ENCODE measurements at regions not wholly inside any gene's neighbourhood (a gene's known extent, or its start where the extent isn't known, plus 50 kb on each side); places are given as distances from the start of the nearest gene placed in this dataset.

- H3K27ac Mint-ChIP-seq: no peak overlapping the region
- peaks cover 10% of the 10 kb centered on the region for H3K27me3 Mint-ChIP-seq
- H3K4me3 Mint-ChIP-seq: no peak overlapping the region
- H3K9me3 Mint-ChIP-seq: peaks cover 0 to 7% of the 10 kb centered on the region in 2 donors
- ATAC-seq (no peak), DNase-seq (no peak)
- no peaks in the 10 kb centered on the region for H3K4me1 Mint-ChIP-seq
Observed at GRCh38 chr14:58718226-58719205, 80.8 kb downstream of the DACT1 start.

- H3K9me3 Mint-ChIP-seq: peaks cover 0 to 7% of the 10 kb centered on the region in 2 donors
- H3K27me3 Mint-ChIP-seq: peaks cover 27% of the 10 kb centered on the region
- DNase-seq: no peak
- peaks cover 6% of the 10 kb centered on the region for H3K4me1 Mint-ChIP-seq
- H3K27ac Mint-ChIP-seq: no peak overlapping the region
- no peak overlapping the region for H3K4me3 Mint-ChIP-seq
- ATAC-seq: no peak
Observed at GRCh38 chr14:58721723-58722122, 84.0 kb downstream of the DACT1 start.

GRCh38 chr14:58722441-58722840, 84.7 kb downstream of the DACT1 start:
- Mint-ChIP-seq H3K27me3 (peaks cover 35% of the 10 kb centered on the region), H3K4me3 (no peak overlapping the region), H3K27ac (no peak overlapping the region), H3K4me1 (peaks cover 6% of the 10 kb centered on the region), H3K9me3 (peaks cover 0 to 7% of the 10 kb centered on the region in 2 donors)
- DNase-seq (no peak), ATAC-seq (no peak)

GRCh38 chr14:58724206-58724605, 86.4 kb downstream of the DACT1 start:
- no peak for ATAC-seq
- peaks cover 35% of the 10 kb centered on the region for H3K27me3 Mint-ChIP-seq
- H3K4me1 Mint-ChIP-seq: peaks cover 6% of the 10 kb centered on the region
- no peak for DNase-seq
- H3K27ac Mint-ChIP-seq: no peak overlapping the region
- no peak overlapping the region for H3K4me3 Mint-ChIP-seq
- peaks cover 0 to 7% of the 10 kb centered on the region in 2 donors for H3K9me3 Mint-ChIP-seq

GRCh38 chr14:58724702-58725101, 86.9 kb downstream of the DACT1 start:
- Mint-ChIP-seq H3K4me3 (no peak overlapping the region), H3K27me3 (peaks cover 35% of the 10 kb centered on the region), H3K27ac (no peak overlapping the region), H3K4me1 (peaks cover 6% of the 10 kb centered on the region), H3K9me3 (peaks cover 0 to 4% of the 10 kb centered on the region in 2 donors)
- ATAC-seq (peak; percentile 72), DNase-seq (no peak)

- Mint-ChIP-seq H3K4me3 (no peak overlapping the region), H3K27me3 (peaks cover 35% of the 10 kb centered on the region), H3K27ac (no peak overlapping the region), H3K9me3 (no peaks in the 10 kb centered on the region), H3K4me1 (peaks cover 6% of the 10 kb centered on the region)
- ATAC-seq: no peak
- DNase-seq: no peak
Observed at GRCh38 chr14:58725226-58725625, 87.5 kb downstream of the DACT1 start.

GRCh38 chr14:58725871-58726270, 88.1 kb downstream of the DACT1 start:
- H3K4me3 Mint-ChIP-seq: no peak overlapping the region
- peaks cover 35% of the 10 kb centered on the region for H3K27me3 Mint-ChIP-seq
- no peaks in the 10 kb centered on the region for H3K9me3 Mint-ChIP-seq
- no peak for ATAC-seq
- no peak overlapping the region for H3K27ac Mint-ChIP-seq
- DNase-seq: no peak
- H3K4me1 Mint-ChIP-seq: peaks cover 6% of the 10 kb centered on the region

GRCh38 chr14:58730792-58731464, 93.2 kb downstream of the DACT1 start:
- no peak overlapping the region for H3K27ac Mint-ChIP-seq
- peaks cover 16% of the 10 kb centered on the region for H3K4me1 Mint-ChIP-seq
- DNase-seq (no peak), ATAC-seq (no peak)
- H3K4me3 Mint-ChIP-seq: no peak overlapping the region
- no peaks in the 10 kb centered on the region for H3K9me3 Mint-ChIP-seq
- peaks cover 39% of the 10 kb centered on the region for H3K27me3 Mint-ChIP-seq

- DNase-seq (no peak), ATAC-seq (no peak)
- peaks cover 16% of the 10 kb centered on the region for H3K4me1 Mint-ChIP-seq
- H3K27ac Mint-ChIP-seq: no peak overlapping the region
- H3K9me3 Mint-ChIP-seq: no peaks in the 10 kb centered on the region
- H3K4me3 Mint-ChIP-seq: no peak overlapping the region
- peaks cover 40% of the 10 kb centered on the region for H3K27me3 Mint-ChIP-seq
Observed at GRCh38 chr14:58731465-58732293, 93.9 kb downstream of the DACT1 start.

- H3K4me1 Mint-ChIP-seq: peaks cover 16% of the 10 kb centered on the region
- peak in 1 of 2 donors; percentile 73 for DNase-seq
- peak overlapping the region in 1 of 2 donors; percentile 38 for H3K4me3 Mint-ChIP-seq
- peak; percentile 89 for ATAC-seq
- H3K27ac Mint-ChIP-seq: peak overlapping the region in 1 of 2 donors; percentile 66
- no peaks in the 10 kb centered on the region for H3K9me3 Mint-ChIP-seq
- H3K27me3 Mint-ChIP-seq: peaks cover 35% of the 10 kb centered on the region
Observed at GRCh38 chr14:58732387-58732786, 94.6 kb downstream of the DACT1 start.

- Mint-ChIP-seq H3K27ac (peak overlapping the region in 1 of 2 donors; percentile 91), H3K4me1 (peaks cover 16% of the 10 kb centered on the region), H3K27me3 (peaks cover 34% of the 10 kb centered on the region), H3K9me3 (no peaks in the 10 kb centered on the region), H3K4me3 (peak overlapping the region in 1 of 2 donors; percentile 35)
- ATAC-seq (peak; percentile 68), DNase-seq (no peak)
Observed at GRCh38 chr14:58733451-58734208, 95.9 kb downstream of the DACT1 start.

GRCh38 chr14:58735596-58735995, 97.8 kb downstream of the DACT1 start:
- Mint-ChIP-seq H3K4me3 (no peak overlapping the region), H3K27ac (no peak overlapping the region), H3K9me3 (no peaks in the 10 kb centered on the region), H3K27me3 (peaks cover 42% of the 10 kb centered on the region), H3K4me1 (peaks cover 16% of the 10 kb centered on the region)
- DNase-seq (no peak), ATAC-seq (no peak)

GRCh38 chr14:58736606-58737005, 98.8 kb downstream of the DACT1 start:
- peaks cover 16% of the 10 kb centered on the region for H3K4me1 Mint-ChIP-seq
- DNase-seq (no peak), ATAC-seq (no peak)
- H3K9me3 Mint-ChIP-seq: no peaks in the 10 kb centered on the region
- H3K27me3 Mint-ChIP-seq: peaks cover 46% of the 10 kb centered on the region
- H3K27ac Mint-ChIP-seq: no peak overlapping the region
- H3K4me3 Mint-ChIP-seq: no peak overlapping the region

GRCh38 chr14:58737511-58737910, 99.7 kb downstream of the DACT1 start:
- Mint-ChIP-seq H3K4me3 (no peak overlapping the region), H3K9me3 (no peaks in the 10 kb centered on the region), H3K27me3 (peaks cover 46% of the 10 kb centered on the region), H3K27ac (peak overlapping the region in 1 of 2 donors; percentile 59), H3K4me1 (peaks cover 14% of the 10 kb centered on the region)
- DNase-seq (no peak), ATAC-seq (no peak)
